DOHH2 (cell line): ENCODE measurements at regions not wholly inside any gene's neighbourhood (a gene's known extent, or its start where the extent isn't known, plus 50 kb on each side); places are given as distances from the start of the nearest gene placed in this dataset.

Experiments
- H3F3A ChIP-seq: fragments of 200-600 bp; sonication (generic), shearing (Covaris generic); 2 replicates; pipeline ENCODE4 v1.6.0; 2016; ENCODE audit warnings: antibody characterized with exemption, mild to moderate bottlenecking; ENCODE audit not compliant: control insufficient read depth, insufficient read depth
- H3K27ac ChIP-seq: fragments of 200-600 bp; sonication (generic); 2 replicates; pipeline ENCODE4 v1.5.1; 2014; ENCODE audit warnings: low read depth, mild to moderate bottlenecking, low read length, moderate library complexity
- H3K27me3 ChIP-seq: fragments of 200-600 bp; sonication (generic); 2 replicates; pipeline ENCODE4 v1.6.1; 2014; ENCODE audit warnings: mild to moderate bottlenecking, low read length, mixed read lengths; ENCODE audit not compliant: control insufficient read depth
- H3K36me3 ChIP-seq: fragments of 200-600 bp; sonication (generic); 2 replicates; pipeline ENCODE4 v1.6.1; 2014; ENCODE audit warnings: mild to moderate bottlenecking, low read length, moderate library complexity, mixed read lengths; ENCODE audit not compliant: control insufficient read depth
- H3K4me1 ChIP-seq: fragments of 200-600 bp; sonication (generic); 2 replicates; pipeline ENCODE4 v1.6.1; 2014; ENCODE audit warnings: mild to moderate bottlenecking, low read length, mixed read lengths; ENCODE audit not compliant: control insufficient read depth
- H3K4me2 ChIP-seq: fragments of 200-600 bp; sonication (generic); 2 replicates; pipeline ENCODE4 v1.6.0; 2014; ENCODE audit warnings: mild to moderate bottlenecking, low read length, moderate library complexity
- H3K4me3 ChIP-seq: fragments of 200-600 bp; sonication (generic); 2 replicates; pipeline ENCODE4 v1.5.1; 2014; ENCODE audit warnings: mild to moderate bottlenecking, low read length, mixed read lengths
- H3K79me2 ChIP-seq: fragments of 200-600 bp; sonication (generic); 2 replicates; pipeline ENCODE4 v1.6.1; 2014; ENCODE audit warnings: mild to moderate bottlenecking, low read length, mixed read lengths; ENCODE audit not compliant: control insufficient read depth
- H3K9me2 ChIP-seq: fragments of 200-600 bp; sonication (generic); replicated peaks from 2 replicates; pipeline ENCODE4 v1.6.1; 2014; ENCODE audit warnings: mild to moderate bottlenecking, low read length, mixed read lengths; ENCODE audit not compliant: control insufficient read depth
- H3K9me3 ChIP-seq: fragments of 200-600 bp; sonication (generic); 2 replicates; pipeline ENCODE4 v1.6.1; 2014; ENCODE audit warnings: antibody characterized with exemption, low read length, mixed read lengths; ENCODE audit not compliant: control insufficient read depth, insufficient read depth
- H4K20me1 ChIP-seq: fragments of 200-600 bp; sonication (generic); 2 replicates; pipeline ENCODE4 v1.6.0; 2014; ENCODE audit warnings: low read depth, mild to moderate bottlenecking, antibody characterized with exemption, low read length, moderate library complexity; ENCODE audit not compliant: control insufficient read depth, insufficient read depth
- CTCF ChIP-seq: fragments of 200-600 bp; sonication (generic); IDR thresholded peaks from one replicate; pipeline ENCODE4 v1.5.1; 2014; ENCODE audit warnings: antibody characterized with exemption, mild to moderate bottlenecking, low read depth, low read length; ENCODE audit not compliant: poor library complexity, severe bottlenecking
- EZH2phosphoT487 ChIP-seq: fragments of 200-600 bp; sonication (generic); IDR thresholded peaks from 2 replicates; pipeline ENCODE4 v1.6.1; 2017; ENCODE audit warnings: borderline replicate concordance, mild to moderate bottlenecking, antibody characterized with exemption, low read length, moderate library complexity, mixed read lengths

GRCh38 chr1:36731226-36732014 lies 248.7 kb upstream of the CSF3R start:
- Histone ChIP-seq H3K4me2 (no peak overlapping the region), H3K79me2 (no peaks in the 10 kb centered on the region), H3K27ac (no peak overlapping the region), H3K9me2 (no peaks in the 10 kb centered on the region), H3K4me1 (no peaks in the 10 kb centered on the region), H3K27me3 (no peaks in the 10 kb centered on the region), H3F3A (no peaks in the 10 kb centered on the region), H3K9me3 (no peaks in the 10 kb centered on the region), H4K20me1 (no peaks in the 10 kb centered on the region), H3K4me3 (no peak overlapping the region), H3K36me3 (no peaks in the 10 kb centered on the region)
- TF ChIP-seq CTCF (peak; percentile 53), EZH2phosphoT487 (no peak)

GRCh38 chr1:36730599-36730998 lies 247.9 kb upstream of the CSF3R start:
- no peaks in the 10 kb centered on the region for H3K9me2 ChIP-seq
- H3K4me3 ChIP-seq: no peak overlapping the region
- no peaks in the 10 kb centered on the region for H3K9me3 ChIP-seq
- no peaks in the 10 kb centered on the region for H3K27me3 ChIP-seq
- H3K79me2 ChIP-seq: no peaks in the 10 kb centered on the region
- no peak overlapping the region for H3K27ac ChIP-seq
- H3K4me2 ChIP-seq: no peak overlapping the region
- H3K4me1 ChIP-seq: no peaks in the 10 kb centered on the region
- TF ChIP-seq EZH2phosphoT487 (no peak), CTCF (no peak)
- no peaks in the 10 kb centered on the region for H3F3A ChIP-seq
- H4K20me1 ChIP-seq: no peaks in the 10 kb centered on the region
- H3K36me3 ChIP-seq: no peaks in the 10 kb centered on the region

GRCh38 chr1:36729716-36730510 lies 247.2 kb upstream of the CSF3R start:
- Histone ChIP-seq H3K9me2 (no peaks in the 10 kb centered on the region), H3K79me2 (no peaks in the 10 kb centered on the region), H3K36me3 (no peaks in the 10 kb centered on the region), H3K9me3 (no peaks in the 10 kb centered on the region), H3K27ac (no peak overlapping the region), H4K20me1 (no peaks in the 10 kb centered on the region), H3K4me3 (no peak overlapping the region), H3F3A (no peaks in the 10 kb centered on the region), H3K4me2 (no peak overlapping the region), H3K27me3 (no peaks in the 10 kb centered on the region), H3K4me1 (no peaks in the 10 kb centered on the region)
- TF ChIP-seq CTCF: no peak
